Astrocyte (in vitro differentiated cells and primary cell): ENCODE measurements at regions not wholly inside any gene's neighbourhood (a gene's known extent, or its start where the extent isn't known, plus 50 kb on each side); places are given as distances from the start of the nearest gene placed in this dataset.

ENCODE experiments used
- CTCF ChIP-seq: IDR thresholded peaks from 2 replicates; pipeline ENCODE4 v1.5.1; 2011; ENCODE audit warnings: low read depth, mild to moderate bottlenecking, inconsistent platforms, low read length, moderate library complexity; ENCODE audit not compliant: insufficient read depth
- EZH2 ChIP-seq: IDR thresholded peaks from 2 replicates; pipeline ENCODE4 v1.6.1; 2012; ENCODE audit warnings: mild to moderate bottlenecking, low read length, inconsistent platforms; ENCODE audit not compliant: insufficient read depth

DNA sequence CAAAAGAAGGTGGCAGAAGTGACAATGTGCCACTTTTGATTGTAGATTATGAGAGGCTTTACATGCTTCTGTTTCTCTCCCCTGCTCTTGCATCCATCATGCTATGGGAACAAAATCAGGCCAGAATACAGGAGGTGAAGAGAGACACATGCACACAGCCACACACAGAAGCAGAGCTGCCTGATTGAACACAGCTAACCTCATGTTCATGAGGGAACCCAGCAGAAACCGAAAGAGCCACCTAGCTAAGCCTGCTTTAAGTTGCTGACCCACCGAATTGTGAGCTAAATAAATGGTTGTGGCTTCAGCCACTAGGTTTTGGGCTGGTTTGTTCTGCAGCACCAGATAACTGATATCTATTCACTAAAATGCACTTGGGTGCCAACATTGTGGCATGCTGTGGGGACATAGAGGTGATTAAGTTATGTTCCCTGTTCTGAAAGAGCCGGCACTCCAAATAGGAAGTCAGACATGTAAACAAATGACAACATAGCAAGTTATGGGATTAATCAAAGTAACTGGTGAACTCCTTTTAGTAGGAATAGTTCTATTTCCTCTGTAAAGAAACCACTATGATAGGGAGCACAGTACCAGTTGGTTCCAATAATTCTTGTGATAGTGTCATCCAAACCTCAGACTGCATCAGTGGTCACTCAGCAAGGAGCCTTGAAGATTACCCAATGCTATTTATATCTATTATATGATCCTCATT, 93.6 kb upstream of the TNC start:
- no peak for TF ChIP-seq CTCF
- TF ChIP-seq EZH2, result no peak
